ENCODE measurements at regions not wholly inside any gene's neighbourhood (a gene's known extent, or its start where the extent isn't known, plus 50 kb on each side); places are given as distances from the start of the nearest gene placed in this dataset.

DNA sequence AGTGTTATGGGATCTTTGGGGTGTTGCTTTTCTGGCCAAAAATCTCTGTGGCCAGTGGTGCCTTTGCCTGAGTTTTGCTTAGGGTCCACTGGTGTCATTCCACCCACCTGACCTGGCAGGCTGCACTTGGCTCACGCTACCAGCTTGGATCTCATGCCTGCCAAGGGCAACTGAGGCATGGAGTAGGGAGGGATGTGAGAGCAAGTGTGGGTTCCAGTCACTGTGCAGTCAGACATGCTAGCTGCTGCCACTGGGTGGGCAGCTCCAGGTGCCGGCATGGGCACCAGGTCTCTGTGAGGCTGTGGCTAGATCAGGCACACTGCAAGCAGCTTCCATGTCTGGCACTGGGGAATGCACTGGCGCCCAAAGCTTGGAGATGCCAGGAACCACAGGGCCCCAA, 424.1 kb downstream of the PRR32 start:
- Histone ChIP-seq H3K4me3 (ENCODE audit: low read length) (no peak overlapping the region), H3K36me3 (ENCODE audit: insufficient read depth, low read length) (no peaks in the 10 kb centered on the region), H3K27me3 (ENCODE audit: control insufficient read depth in 1 of 2, insufficient read depth in 2 of 2, low read length in 2 of 2) (no peaks in the 10 kb centered on the region), H3K27ac (ENCODE audit: low read depth in 1 of 2, low read length in 2 of 2) (no peak overlapping the region), H3K9me3 (ENCODE audit: control insufficient read depth in 1 of 2, insufficient read depth in 1 of 2, low read length in 2 of 2) (peaks cover 0 to 10% of the 10 kb centered on the region in 2 experiments), H3K4me1 (ENCODE audit: insufficient read depth, low read length) (no peaks in the 10 kb centered on the region)
- H3K4me3 Mint-ChIP-seq, result no peak overlapping the region
- H3K4me1 Mint-ChIP-seq (ENCODE audit: low read depth), result no peaks in the 10 kb centered on the region
- POLR2A ChIA-PET, result no interaction called here
- TF ChIP-seq CTCF (IDR thresholded peaks at IDR 0.05), result no peak
- no peak for ATAC-seq (ENCODE audit: poor library complexity)
- intact Hi-C loops (cut with DNase I, micrococcal nuclease), result no loop called here
- no peak for DNase-seq
- CTCF ChIA-PET, result no interaction called here
- no peak overlapping the region for H3K27ac Mint-ChIP-seq
- no peaks in the 10 kb centered on the region for H3K36me3 Mint-ChIP-seq (ENCODE audit: low read depth)
- H3K9me3 Mint-ChIP-seq, result peaks cover 3% of the 10 kb centered on the region
- H3K27me3 Mint-ChIP-seq, result no peaks in the 10 kb centered on the region

- H3K27me3 Mint-ChIP-seq, result no peaks in the 10 kb centered on the region
- no peak for TF ChIP-seq CTCF (IDR thresholded peaks at IDR 0.05)
- Histone ChIP-seq H3K4me1 (ENCODE audit: insufficient read depth, low read length) (no peaks in the 10 kb centered on the region), H3K36me3 (ENCODE audit: insufficient read depth, low read length) (no peaks in the 10 kb centered on the region), H3K9me3 (ENCODE audit: control insufficient read depth in 1 of 2, insufficient read depth in 1 of 2, low read length in 2 of 2) (no peaks in the 10 kb centered on the region), H3K27me3 (ENCODE audit: control insufficient read depth in 1 of 2, insufficient read depth in 2 of 2, low read length in 2 of 2) (no peaks in the 10 kb centered on the region), H3K27ac (ENCODE audit: low read depth in 1 of 2, low read length in 2 of 2) (no peak overlapping the region), H3K4me3 (ENCODE audit: low read length) (no peak overlapping the region)
- H3K36me3 Mint-ChIP-seq (ENCODE audit: low read depth), result no peaks in the 10 kb centered on the region
- DNase-seq, result no peak
- ChIA-PET CTCF (no interaction called here), POLR2A (no interaction called here)
- no peak overlapping the region for H3K27ac Mint-ChIP-seq
- intact Hi-C loops (cut with DNase I, micrococcal nuclease), result no loop called here
- H3K4me3 Mint-ChIP-seq, result no peak overlapping the region
- ATAC-seq (ENCODE audit: poor library complexity), result no peak
- H3K9me3 Mint-ChIP-seq, result peaks cover 5% of the 10 kb centered on the region
- no peaks in the 10 kb centered on the region for H3K4me1 Mint-ChIP-seq (ENCODE audit: low read depth)
Observed at GRCh38 chrX:127259742-127260141, 440.2 kb downstream of the PRR32 start.

DNA sequence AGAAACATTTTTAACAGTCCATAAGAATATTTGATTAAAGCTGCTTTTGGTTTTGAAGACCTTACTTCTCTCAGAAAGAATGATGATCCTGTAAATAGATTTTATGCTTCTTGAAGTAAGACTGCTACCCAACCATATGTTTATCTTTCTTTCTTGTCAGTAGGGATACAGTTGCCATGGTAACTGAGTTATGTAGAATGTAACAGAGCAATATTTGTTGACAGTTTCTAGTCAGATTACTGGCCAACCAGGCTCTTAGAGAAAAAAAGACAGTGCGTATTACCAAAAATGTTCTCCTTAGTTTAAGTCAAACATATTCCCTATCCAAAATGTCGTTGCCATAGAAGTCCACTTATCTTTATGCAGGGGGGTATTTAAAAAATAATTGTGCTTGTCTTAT, 456.8 kb downstream of the PRR32 start:
- Histone ChIP-seq H3K4me1 (ENCODE audit: insufficient read depth, low read length) (no peaks in the 10 kb centered on the region), H3K4me3 (ENCODE audit: low read length) (no peak overlapping the region), H3K27ac (ENCODE audit: low read depth in 1 of 2, low read length in 2 of 2) (no peak overlapping the region), H3K36me3 (ENCODE audit: insufficient read depth, low read length) (no peaks in the 10 kb centered on the region), H3K9me3 (ENCODE audit: control insufficient read depth in 1 of 2, insufficient read depth in 1 of 2, low read length in 2 of 2) (no peaks in the 10 kb centered on the region), H3K27me3 (ENCODE audit: control insufficient read depth in 1 of 2, insufficient read depth in 2 of 2, low read length in 2 of 2) (no peaks in the 10 kb centered on the region)
- no peaks in the 10 kb centered on the region for H3K36me3 Mint-ChIP-seq (ENCODE audit: low read depth)
- no peak for ATAC-seq (ENCODE audit: poor library complexity)
- H3K27ac Mint-ChIP-seq, result no peak overlapping the region
- DNase-seq, result no peak
- H3K4me1 Mint-ChIP-seq (ENCODE audit: low read depth), result no peaks in the 10 kb centered on the region
- no peak for TF ChIP-seq CTCF (IDR thresholded peaks at IDR 0.05)
- POLR2A ChIA-PET, result no interaction called here
- intact Hi-C loops (cut with DNase I, micrococcal nuclease), result no loop called here
- no peaks in the 10 kb centered on the region for H3K9me3 Mint-ChIP-seq
- CTCF ChIA-PET, result interaction anchor here (0.6 kb wide), 1 partner anchor 1672 kb away, joined by 3 read pairs; no protein-coding TSS in a partner anchor
- no peaks in the 10 kb centered on the region for H3K27me3 Mint-ChIP-seq
- H3K4me3 Mint-ChIP-seq, result no peak overlapping the region
